Anterior cingulate cortex (tissue), 58 donors: ENCODE measurements at regions not wholly inside any gene's neighbourhood (a gene's known extent, or its start where the extent isn't known, plus 50 kb on each side); places are given as distances from the start of the nearest gene placed in this dataset.
"Not testable (repeated sequence)": the region's sequence is repeated elsewhere in the genome, so short reads cannot be mapped to it uniquely, and the experiment has no call there.

Experiments used
- DNase-seq, 58 donors: peaks; one replicate each; lab custom pipeline; 2025; lab: John Stamatoyannopoulos, UW

- DNase-seq: not testable (repeated sequence)
These were observed 108.4 kb upstream of the SAMD11 start for GRCh38 chr1:815147-815922.

GRCh38 chr1:817071-817599, 106.6 kb upstream of the SAMD11 start:
- peak in 2 of 58 donors; percentile 8 to 34 for DNase-seq

- DNase-seq: not testable (repeated sequence)
These were observed 105.8 kb upstream of the SAMD11 start for GRCh38 chr1:817658-818617.

GRCh38 chr1:818618-819291, 105.0 kb upstream of the SAMD11 start:
- DNase-seq: no peak

GRCh38 chr1:820962-821361, 102.8 kb upstream of the SAMD11 start:
- DNase-seq: no peak

GRCh38 chr1:826808-827207, 96.9 kb upstream of the SAMD11 start:
- DNase-seq: not testable (repeated sequence)

GRCh38 chr1:827211-828063, 96.3 kb upstream of the SAMD11 start:
- DNase-seq: peak; percentile 38 to 97 (median 89)

GRCh38 chr1:829324-829723, 94.4 kb upstream of the SAMD11 start:
- DNase-seq: not testable (repeated sequence)

GRCh38 chr1:829932-830331, 93.8 kb upstream of the SAMD11 start:
- DNase-seq: not testable (repeated sequence)

GRCh38 chr1:830750-831149, 93.0 kb upstream of the SAMD11 start:
- not testable (repeated sequence) for DNase-seq

- DNase-seq: no peak
These were observed 92.2 kb upstream of the SAMD11 start for GRCh38 chr1:831522-831921.

- no peak for DNase-seq
These were observed 91.6 kb upstream of the SAMD11 start for GRCh38 chr1:832136-832535.

- DNase-seq: not testable (repeated sequence)
These were observed 90.5 kb upstream of the SAMD11 start for GRCh38 chr1:833226-833625.

- not testable (repeated sequence) for DNase-seq
These were observed 88.2 kb upstream of the SAMD11 start for GRCh38 chr1:835509-835908.

- not testable (repeated sequence) for DNase-seq
These were observed 86.1 kb upstream of the SAMD11 start for GRCh38 chr1:837601-838000.

- not testable (repeated sequence) for DNase-seq
These were observed 85.4 kb upstream of the SAMD11 start for GRCh38 chr1:838291-838690.

- not testable (repeated sequence) for DNase-seq
These were observed 83.1 kb upstream of the SAMD11 start for GRCh38 chr1:840592-840991.

- not testable (repeated sequence) for DNase-seq
These were observed 81.9 kb upstream of the SAMD11 start for GRCh38 chr1:841671-842425.

GRCh38 chr1:842799-843198, 80.9 kb upstream of the SAMD11 start:
- DNase-seq: not testable (repeated sequence)
